ENCODE measurements at regions not wholly inside any gene's neighbourhood (a gene's known extent, or its start where the extent isn't known, plus 50 kb on each side); places are given as distances from the start of the nearest gene placed in this dataset.

- TF ChIP-seq POLR2A (IDR thresholded peaks at IDR 0.05) (no peak), CTCF (IDR thresholded peaks at IDR 0.05) (no peak)
These were observed 53.1 kb upstream of the DPYSL4 start for GRCh38 chr10:132133449-132134240.
